Prostate gland (tissue), 2 donors: ENCODE measurements at regions not wholly inside any gene's neighbourhood (a gene's known extent, or its start where the extent isn't known, plus 50 kb on each side); places are given as distances from the start of the nearest gene placed in this dataset.
"Not testable (repeated sequence)": the region's sequence is repeated elsewhere in the genome, so short reads cannot be mapped to it uniquely, and the experiment has no call there.

ENCODE experiments used
- DNase-seq: peaks from one replicate; pipeline ENCODE4 v3.0.0-alpha.2; 2019; ENCODE audit warnings: low spot score
- H3K27ac ChIP-seq, 2 donors: fragments of 200-600 bp; sonication (generic); 2 replicates each; pipeline ENCODE4 v1.5.1; 2017 to 2019
- H3K27me3 ChIP-seq: fragments of 200-600 bp; sonication (generic); replicated peaks from 2 replicates; pipeline ENCODE4 v1.5.1; 2019; ENCODE audit not compliant: insufficient read depth
- H3K36me3 ChIP-seq, 2 donors: fragments of 200-600 bp; sonication (generic); 1 replicate in 1 of 2; 2 replicates in 1 of 2; pipeline versions ENCODE4 v1.5.1 to v1.8.1; 2017 to 2019
- H3K4me1 ChIP-seq: fragments of 200-600 bp; sonication (generic); replicated peaks from 2 replicates; pipeline ENCODE4 v1.5.1; 2019
- H3K4me3 ChIP-seq, 2 donors: fragments of 200-600 bp; sonication (generic); 2 replicates each; pipeline ENCODE4 v1.5.1; 2017 to 2019
- H3K9me3 ChIP-seq: fragments of 200-600 bp; sonication (generic); 2 replicates; pipeline ENCODE4 v1.5.1; 2017
- CTCF ChIP-seq, 4 experiments: fragments of 200-600 bp in 2 of 4; fragments of 450-650 bp in 2 of 4; sonication (generic) in 2 of 4; IDR thresholded peaks; 1 replicate in 3 of 4; 2 replicates in 1 of 4; pipeline ENCODE4 v1.5.1; 2016 to 2019; ENCODE audit warnings: antibody characterized with exemption in 4 of 4, mild to moderate bottlenecking in 2 of 4, moderate library complexity in 2 of 4
- POLR2A ChIP-seq: fragments of 450-650 bp; IDR thresholded peaks from one replicate; pipeline ENCODE4 v1.6.1; 2016; ENCODE audit warnings: antibody characterized with exemption, mild to moderate bottlenecking
- POLR2AphosphoS5 ChIP-seq: sonication (generic); formaldehyde crosslinking; IDR thresholded peaks from one replicate; pipeline ENCODE4 v1.6.1; 2017; ENCODE audit warnings: antibody characterized with exemption
- WGBS: methylation state at CpG from one replicate; pipeline ENCODE4 v1.1.5; 2018; 5-methylcytosine and 5-hydroxymethylcytosine counted together
- intact Hi-C: fragments of 100-400 bp; cut with DNase I; formaldehyde crosslinking; loops from one replicate; pipeline ENCODE4 v1.14.2; 2022

GRCh38 chr9:75671354-75671753 is 219.1 kb upstream of the PCSK5 start:
- peaks cover 3% of the 10 kb centered on the region for H3K27me3 ChIP-seq
- no peak overlapping the region for H3K4me3 ChIP-seq
- H3K36me3 ChIP-seq, result no peaks in the 10 kb centered on the region
- 28% methylated on average over 1 of the region's 1 CpG for WGBS
- TF ChIP-seq POLR2A, result no peak
- no peak for TF ChIP-seq CTCF (IDR thresholded peaks at IDR 0.05)
- no peak for TF ChIP-seq POLR2AphosphoS5
- H3K9me3 ChIP-seq, result no peaks in the 10 kb centered on the region
- no peaks in the 10 kb centered on the region for H3K4me1 ChIP-seq
- intact Hi-C loops, result no loop called here
- no peak for DNase-seq
- no peak overlapping the region for H3K27ac ChIP-seq

- Histone ChIP-seq H3K9me3 (no peaks in the 10 kb centered on the region), H3K27ac (no peak overlapping the region), H3K27me3 (peaks cover 3% of the 10 kb centered on the region), H3K4me1 (no peaks in the 10 kb centered on the region), H3K4me3 (no peak overlapping the region), H3K36me3 (no peaks in the 10 kb centered on the region)
- TF ChIP-seq POLR2A, result no peak
- intact Hi-C loops, result no loop called here
- no peak for DNase-seq
- WGBS, result 3% methylated on average over 1 of the region's 1 CpG
Observed at GRCh38 chr9:75672478-75672877, 218.0 kb upstream of the PCSK5 start.

GRCh38 chr9:75683591-75683990 is 206.9 kb upstream of the PCSK5 start:
- TF ChIP-seq CTCF (IDR thresholded peaks at IDR 0.05), result no peak
- no peak for TF ChIP-seq POLR2A
- no peak for TF ChIP-seq POLR2AphosphoS5
- no peak for DNase-seq
- Histone ChIP-seq H3K27ac (no peak overlapping the region), H3K4me3 (no peak overlapping the region), H3K36me3 (no peaks in the 10 kb centered on the region), H3K4me1 (no peaks in the 10 kb centered on the region), H3K27me3 (no peaks in the 10 kb centered on the region), H3K9me3 (no peaks in the 10 kb centered on the region)
- intact Hi-C loops, result no loop called here
- WGBS, result 40% methylated on average over 1 of the region's 1 CpG

GRCh38 chr9:75685062-75685461 is 205.4 kb upstream of the PCSK5 start:
- H3K27ac ChIP-seq, result no peak overlapping the region
- H3K9me3 ChIP-seq, result no peaks in the 10 kb centered on the region
- no peaks in the 10 kb centered on the region for H3K4me1 ChIP-seq
- no peaks in the 10 kb centered on the region for H3K27me3 ChIP-seq
- DNase-seq, result no peak
- H3K4me3 ChIP-seq, result no peak overlapping the region
- 47% methylated on average over 4 of the region's 4 CpGs for WGBS
- no peak for TF ChIP-seq POLR2AphosphoS5
- intact Hi-C loops, result no loop called here
- H3K36me3 ChIP-seq, result no peaks in the 10 kb centered on the region

GRCh38 chr9:75687359-75687953 is 203.0 kb upstream of the PCSK5 start:
- H3K9me3 ChIP-seq, result no peaks in the 10 kb centered on the region

GRCh38 chr9:75690551-75690950 is 199.9 kb upstream of the PCSK5 start:
- H3K27ac ChIP-seq, H3K9me3 ChIP-seq, intact Hi-C loops, H3K27me3 ChIP-seq, H3K36me3 ChIP-seq, H3K4me1 ChIP-seq, DNase-seq, H3K4me3 ChIP-seq: not testable (repeated sequence)

More at GRCh38 chr9:75687359-75687953, 203.0 kb upstream of the PCSK5 start:
- Histone ChIP-seq H3K36me3 (no peaks in the 10 kb centered on the region), H3K27me3 (no peaks in the 10 kb centered on the region), H3K4me3 (no peak overlapping the region), H3K27ac (no peak overlapping the region), H3K4me1 (no peaks in the 10 kb centered on the region)
- TF ChIP-seq CTCF (IDR thresholded peaks at IDR 0.05), result no peak
- TF ChIP-seq POLR2A, result no peak
- no peak for TF ChIP-seq POLR2AphosphoS5
- intact Hi-C loops, result no loop called here
- no peak for DNase-seq
- 46% methylated on average over 2 of the region's 2 CpGs for WGBS
